ENCODE measurements at regions not wholly inside any gene's neighbourhood (a gene's known extent, or its start where the extent isn't known, plus 50 kb on each side); places are given as distances from the start of the nearest gene placed in this dataset.
A peak's percentile ranks its signal among the peaks of the same experiment; 100 is the strongest.

- BruUV-seq (replicated peaks) = no TSS peak
- H3K79me2 ChIP-seq (ENCODE audit: low read depth) = no peaks in the 10 kb centered on the region
- H3K9me2 ChIP-seq (ENCODE audit: insufficient read depth) = no peaks in the 10 kb centered on the region
- H3K27ac ChIP-seq = no peak overlapping the region
- peaks cover 21% of the 10 kb centered on the region for H3K4me1 ChIP-seq (replicated peaks; ENCODE audit: insufficient read depth)
- H3K9me3 ChIP-seq (ENCODE audit: insufficient read depth, low read depth) = no peaks in the 10 kb centered on the region
- no peak overlapping the region for H3K4me2 ChIP-seq
- DNase-seq = no peak
- no peak overlapping the region for H3K4me3 ChIP-seq
- CTCF ChIA-PET = no interaction called here
- POLR2A ChIA-PET (ENCODE audit: unreplicated experiment) = no interaction called here
- H4K20me1 ChIP-seq (ENCODE audit: insufficient read depth) = no peaks in the 10 kb centered on the region
- H3K36me3 ChIP-seq (ENCODE audit: low read depth) = no peaks in the 10 kb centered on the region
- intact Hi-C loops (cut with micrococcal nuclease; ENCODE audit: unreplicated experiment) = loop anchor here (5.0 to 10.0 kb wide), 5 partner anchors 148 to 1350 kb away; partner anchors contain the start of gene DPH6
- H3F3A ChIP-seq (ENCODE audit: insufficient read depth, low read depth) = no peaks in the 10 kb centered on the region
- H3K27me3 ChIP-seq (ENCODE audit: insufficient read depth, low read depth) = no peaks in the 10 kb centered on the region
- no peak for TF ChIP-seq CTCF (conservative IDR thresholded peaks at IDR 0.05)
- no peak for TF ChIP-seq EZH2 (IDR thresholded peaks at IDR 0.05; ENCODE audit: low read depth)
- H2AFZ ChIP-seq = no peak overlapping the region
These were observed 149.0 kb upstream of the DPH6 start for GRCh38 chr15:35695003-35695402.

- H3K27me3 ChIP-seq (ENCODE audit: insufficient read depth, low read depth) = no peaks in the 10 kb centered on the region
- H3F3A ChIP-seq (ENCODE audit: insufficient read depth, low read depth) = no peaks in the 10 kb centered on the region
- H3K4me2 ChIP-seq = no peak overlapping the region
- TF ChIP-seq EZH2 (IDR thresholded peaks at IDR 0.05; ENCODE audit: low read depth) (no peak), CTCF (conservative IDR thresholded peaks at IDR 0.05) (no peak)
- H3K27ac ChIP-seq = peak overlapping the region; percentile 48; the same call in 1 of the 2 replicates
- no peaks in the 10 kb centered on the region for H3K79me2 ChIP-seq (ENCODE audit: low read depth)
- intact Hi-C loops (cut with micrococcal nuclease; ENCODE audit: unreplicated experiment) = loop anchor here (1.0 to 10.0 kb wide), 8 partner anchors 55 to 1438 kb away; partner anchors contain the start of gene DPH6
- no peaks in the 10 kb centered on the region for H3K9me2 ChIP-seq (ENCODE audit: insufficient read depth)
- CTCF ChIA-PET = interaction anchor here (0.5 to 0.6 kb wide), 2 partner anchors 77 to 153 kb away, joined by 3 to 4 read pairs; no protein-coding TSS in a partner anchor
- no peak overlapping the region for H2AFZ ChIP-seq
- no peaks in the 10 kb centered on the region for H3K36me3 ChIP-seq (ENCODE audit: low read depth)
- H4K20me1 ChIP-seq (ENCODE audit: insufficient read depth) = no peaks in the 10 kb centered on the region
- no peaks in the 10 kb centered on the region for H3K9me3 ChIP-seq (ENCODE audit: insufficient read depth, low read depth)
- peaks cover 21% of the 10 kb centered on the region for H3K4me1 ChIP-seq (replicated peaks; ENCODE audit: insufficient read depth)
- DNase-seq = peak; percentile 39 to 59
- no TSS peak for BruUV-seq (replicated peaks)
- no peak overlapping the region for H3K4me3 ChIP-seq
- POLR2A ChIA-PET (ENCODE audit: unreplicated experiment) = no interaction called here
These were observed 150.8 kb upstream of the DPH6 start for GRCh38 chr15:35696767-35697231.

- Histone ChIP-seq H3K36me3 (ENCODE audit: low read depth) (no peaks in the 10 kb centered on the region), H3F3A (ENCODE audit: insufficient read depth, low read depth) (no peaks in the 10 kb centered on the region), H4K20me1 (ENCODE audit: insufficient read depth) (no peaks in the 10 kb centered on the region), H3K4me2 (peak overlapping the region; percentile 43), H3K27ac (peak overlapping the region; percentile 48), H3K27me3 (ENCODE audit: insufficient read depth, low read depth) (no peaks in the 10 kb centered on the region), H3K9me2 (ENCODE audit: insufficient read depth) (no peaks in the 10 kb centered on the region), H3K4me1 (replicated peaks; ENCODE audit: insufficient read depth) (peaks cover 21% of the 10 kb centered on the region), H3K4me3 (no peak overlapping the region), H3K79me2 (ENCODE audit: low read depth) (no peaks in the 10 kb centered on the region), H2AFZ (0 out of 2 replicates have a peak overlapping the region, but pooled peaks have one; percentile 55), H3K9me3 (ENCODE audit: insufficient read depth, low read depth) (no peaks in the 10 kb centered on the region)
- ChIA-PET POLR2A (ENCODE audit: unreplicated experiment) (interaction anchor here (0.5 to 0.8 kb wide), 6 partner anchors 22 to 885 kb away, joined by 3 to 22 read pairs (median 10); no protein-coding TSS in a partner anchor), CTCF (interaction anchor here (0.6 to 0.7 kb wide), 5 partner anchors 106 to 915 kb away, joined by 3 to 4 read pairs (median 4); no protein-coding TSS in a partner anchor)
- DNase-seq = peak; percentile 58 to 66
- no TSS peak for BruUV-seq (replicated peaks)
- TF ChIP-seq CTCF (conservative IDR thresholded peaks at IDR 0.05) (no peak; the same call in 1 of the 2 replicates), EZH2 (IDR thresholded peaks at IDR 0.05; ENCODE audit: low read depth) (no peak)
- intact Hi-C loops (cut with micrococcal nuclease; ENCODE audit: unreplicated experiment) = loop anchor here (1.0 to 10.0 kb wide), 9 partner anchors 54 to 1437 kb away; partner anchors contain the start of gene DPH6
These were observed 151.8 kb upstream of the DPH6 start for GRCh38 chr15:35697549-35698299.

Measured in PC-9 (cell line).